ENCODE measurements at regions not wholly inside any gene's neighbourhood (a gene's known extent, or its start where the extent isn't known, plus 50 kb on each side); places are given as distances from the start of the nearest gene placed in this dataset.
A peak's percentile ranks its signal among the peaks of the same experiment; 100 is the strongest.

DNA sequence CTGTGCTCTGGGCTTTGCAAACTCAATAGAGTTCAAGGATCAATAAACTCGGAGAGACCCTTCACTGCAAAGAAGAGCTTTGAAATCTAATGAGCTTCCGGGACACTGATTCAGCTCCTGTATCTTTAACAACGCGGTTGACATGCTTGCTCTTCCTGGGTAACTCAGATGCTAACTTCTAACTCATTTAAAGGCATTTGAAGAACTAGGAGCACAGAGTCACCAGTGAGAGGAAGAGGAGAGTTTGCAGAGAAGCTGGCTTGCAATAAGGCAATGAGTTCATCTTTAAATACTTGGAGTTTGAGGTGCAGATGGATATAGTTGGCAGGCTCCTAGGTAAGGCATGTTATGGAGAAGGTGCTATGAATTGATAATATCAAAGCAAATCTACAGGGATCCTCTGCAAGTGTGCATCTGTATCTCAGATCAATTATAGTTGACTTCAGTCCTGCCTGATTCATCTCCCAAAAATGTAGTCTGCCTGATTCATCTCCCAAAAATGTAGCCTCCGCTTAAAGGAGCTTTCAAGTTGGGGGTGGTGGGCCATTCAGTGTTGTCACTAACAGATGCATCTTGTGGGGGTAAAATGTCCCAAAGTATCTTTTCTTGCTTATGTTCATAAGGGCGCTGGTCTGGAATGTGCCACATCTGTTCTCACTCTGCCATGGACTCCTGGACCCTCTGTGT, 182.5 kb upstream of the PRSS58 start:
- Histone ChIP-seq H3K27me3 (ENCODE audit: insufficient read depth, low read length, poor library complexity, severe bottlenecking) (no peaks in the 10 kb centered on the region), H3K9me3 (ENCODE audit: insufficient read depth, low read depth, low read length) (no peaks in the 10 kb centered on the region), H3K9ac (ENCODE audit: low read depth, low read length, poor library complexity, severe bottlenecking) (peak overlapping the region; percentile 76), H3K4me2 (ENCODE audit: low read depth, low read length, poor library complexity, severe bottlenecking) (peak overlapping the region; percentile 69), H4K20me1 (ENCODE audit: insufficient read depth, low read length, poor library complexity, severe bottlenecking) (no peaks in the 10 kb centered on the region), H3K79me2 (ENCODE audit: insufficient read depth, low read length) (no peaks in the 10 kb centered on the region), H3K4me3 (ENCODE audit: low read length, poor library complexity, severe bottlenecking) (peak overlapping the region; percentile 47), H3K9me2 (replicated peaks; ENCODE audit: low read depth, low read length) (no peaks in the 10 kb centered on the region), H3K36me3 (ENCODE audit: insufficient read depth, low read length) (no peaks in the 10 kb centered on the region), H3F3A (ENCODE audit: low read depth) (peaks cover 20% of the 10 kb centered on the region), H2AFZ (ENCODE audit: low read length) (no peak overlapping the region), H3K4me1 (ENCODE audit: insufficient read depth, low read length, poor library complexity, severe bottlenecking) (peaks cover 90% of the 10 kb centered on the region)
- TF ChIP-seq EZH2phosphoT487 (IDR thresholded peaks at IDR 0.05; ENCODE audit: borderline replicate concordance): no peak
- TF ChIP-seq, protein P1, sequence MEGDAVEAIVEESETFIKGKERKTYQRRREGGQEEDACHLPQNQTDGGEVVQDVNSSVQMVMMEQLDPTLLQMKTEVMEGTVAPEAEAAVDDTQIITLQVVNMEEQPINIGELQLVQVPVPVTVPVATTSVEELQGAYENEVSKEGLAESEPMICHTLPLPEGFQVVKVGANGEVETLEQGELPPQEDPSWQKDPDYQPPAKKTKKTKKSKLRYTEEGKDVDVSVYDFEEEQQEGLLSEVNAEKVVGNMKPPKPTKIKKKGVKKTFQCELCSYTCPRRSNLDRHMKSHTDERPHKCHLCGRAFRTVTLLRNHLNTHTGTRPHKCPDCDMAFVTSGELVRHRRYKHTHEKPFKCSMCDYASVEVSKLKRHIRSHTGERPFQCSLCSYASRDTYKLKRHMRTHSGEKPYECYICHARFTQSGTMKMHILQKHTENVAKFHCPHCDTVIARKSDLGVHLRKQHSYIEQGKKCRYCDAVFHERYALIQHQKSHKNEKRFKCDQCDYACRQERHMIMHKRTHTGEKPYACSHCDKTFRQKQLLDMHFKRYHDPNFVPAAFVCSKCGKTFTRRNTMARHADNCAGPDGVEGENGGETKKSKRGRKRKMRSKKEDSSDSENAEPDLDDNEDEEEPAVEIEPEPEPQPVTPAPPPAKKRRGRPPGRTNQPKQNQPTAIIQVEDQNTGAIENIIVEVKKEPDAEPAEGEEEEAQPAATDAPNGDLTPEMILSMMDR (conservative IDR thresholded peaks at IDR 0.05; ENCODE audit: low read length): no peak

DNA sequence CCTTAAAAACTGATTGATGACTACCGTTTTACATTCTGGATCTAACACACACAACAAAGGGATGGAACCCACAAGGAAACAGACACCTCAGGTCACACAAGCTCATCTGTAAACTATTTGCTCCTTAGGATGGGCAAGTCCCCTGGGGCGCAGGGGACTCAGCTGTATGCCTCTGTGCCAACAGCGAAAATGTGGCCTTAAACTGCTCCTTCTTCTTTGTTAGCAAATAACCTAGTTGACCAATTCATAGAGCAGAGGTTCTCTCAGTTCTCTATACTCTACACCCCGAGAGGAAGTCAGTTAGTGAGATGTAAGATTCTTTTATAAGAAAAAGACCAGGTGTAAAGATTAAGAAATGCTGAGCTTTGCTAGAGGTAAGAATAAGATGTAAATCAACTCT, 181.9 kb upstream of the PRSS58 start:
- Histone ChIP-seq H3K9me3 (ENCODE audit: insufficient read depth, low read depth, low read length) (no peaks in the 10 kb centered on the region), H3K4me3 (ENCODE audit: low read length, poor library complexity, severe bottlenecking) (no peak overlapping the region), H3K9ac (ENCODE audit: low read depth, low read length, poor library complexity, severe bottlenecking) (peak overlapping the region; percentile 76), H3K79me2 (ENCODE audit: insufficient read depth, low read length) (no peaks in the 10 kb centered on the region), H3F3A (ENCODE audit: low read depth) (peaks cover 20% of the 10 kb centered on the region), H3K9me2 (replicated peaks; ENCODE audit: low read depth, low read length) (no peaks in the 10 kb centered on the region), H2AFZ (ENCODE audit: low read length) (no peak overlapping the region), H3K4me1 (ENCODE audit: insufficient read depth, low read length, poor library complexity, severe bottlenecking) (peaks cover 86% of the 10 kb centered on the region), H4K20me1 (ENCODE audit: insufficient read depth, low read length, poor library complexity, severe bottlenecking) (no peaks in the 10 kb centered on the region), H3K4me2 (ENCODE audit: low read depth, low read length, poor library complexity, severe bottlenecking) (peak overlapping the region; percentile 69), H3K36me3 (ENCODE audit: insufficient read depth, low read length) (no peaks in the 10 kb centered on the region), H3K27me3 (ENCODE audit: insufficient read depth, low read length, poor library complexity, severe bottlenecking) (no peaks in the 10 kb centered on the region)
- TF ChIP-seq EZH2phosphoT487 (IDR thresholded peaks at IDR 0.05; ENCODE audit: borderline replicate concordance): no peak
- TF ChIP-seq, protein P1 (conservative IDR thresholded peaks at IDR 0.05; ENCODE audit: low read length): no peak

DNA sequence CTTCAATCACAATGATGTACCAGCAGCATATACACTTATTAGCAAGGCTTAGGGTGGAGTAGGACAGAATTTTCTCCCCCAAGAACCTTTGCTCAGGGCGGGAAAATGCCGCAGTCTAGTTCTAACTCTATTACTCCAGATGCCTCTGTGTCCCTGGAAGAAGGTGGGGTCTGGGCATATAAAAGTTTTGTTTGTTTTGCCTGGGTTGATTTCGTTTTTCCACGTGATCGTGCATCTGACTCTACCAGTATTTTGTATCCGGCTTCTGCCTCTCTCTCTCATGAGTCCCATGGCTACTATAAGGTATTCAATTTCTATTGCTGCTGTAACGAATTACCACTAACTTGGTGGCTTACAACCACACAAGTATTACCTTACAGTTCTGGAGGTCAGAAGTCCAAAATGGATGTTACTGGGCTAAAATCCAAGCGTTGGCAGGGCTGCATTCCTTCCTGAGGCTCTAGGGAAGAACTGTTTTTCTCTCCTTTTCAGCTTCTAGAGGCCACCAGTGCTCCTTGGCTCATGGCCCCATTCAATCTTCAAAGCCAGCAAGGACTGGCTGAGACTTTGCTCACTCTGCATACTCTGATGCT, 181.2 kb upstream of the PRSS58 start:
- no peak for TF ChIP-seq EZH2phosphoT487 (IDR thresholded peaks at IDR 0.05; ENCODE audit: borderline replicate concordance)
- TF ChIP-seq, protein P1 (conservative IDR thresholded peaks at IDR 0.05; ENCODE audit: low read length): no peak
- Histone ChIP-seq H3K36me3 (ENCODE audit: insufficient read depth, low read length) (no peaks in the 10 kb centered on the region), H3K4me1 (ENCODE audit: insufficient read depth, low read length, poor library complexity, severe bottlenecking) (peaks cover 86% of the 10 kb centered on the region), H3K4me3 (ENCODE audit: low read length, poor library complexity, severe bottlenecking) (no peak overlapping the region), H3K79me2 (ENCODE audit: insufficient read depth, low read length) (no peaks in the 10 kb centered on the region), H3F3A (ENCODE audit: low read depth) (peaks cover 20% of the 10 kb centered on the region), H3K9me2 (replicated peaks; ENCODE audit: low read depth, low read length) (no peaks in the 10 kb centered on the region), H3K9ac (ENCODE audit: low read depth, low read length, poor library complexity, severe bottlenecking) (peak overlapping the region; percentile 76), H4K20me1 (ENCODE audit: insufficient read depth, low read length, poor library complexity, severe bottlenecking) (no peaks in the 10 kb centered on the region), H2AFZ (ENCODE audit: low read length) (no peak overlapping the region), H3K27me3 (ENCODE audit: insufficient read depth, low read length, poor library complexity, severe bottlenecking) (no peaks in the 10 kb centered on the region), H3K9me3 (ENCODE audit: insufficient read depth, low read depth, low read length) (no peaks in the 10 kb centered on the region), H3K4me2 (ENCODE audit: low read depth, low read length, poor library complexity, severe bottlenecking) (no peak overlapping the region)

All from Loucy (cell line).